ENCODE measurements at regions not wholly inside any gene's neighbourhood (a gene's known extent, or its start where the extent isn't known, plus 50 kb on each side); places are given as distances from the start of the nearest gene placed in this dataset.

GRCh38 chr7:98730326-98730725 lies 113.2 kb downstream of the NPTX2 start:
- H3K4me2 ChIP-seq (ENCODE audit: low read depth, low read length) = no peak overlapping the region
- TF ChIP-seq EZH2phosphoT487 (IDR thresholded peaks at IDR 0.05; ENCODE audit: low read length) (no peak), EZH2 (optimal IDR thresholded peaks at IDR 0.05; ENCODE audit: low read depth, low read length) (no peak), CTCF (IDR thresholded peaks at IDR 0.05; ENCODE audit: low read length) (no peak)

DNA sequence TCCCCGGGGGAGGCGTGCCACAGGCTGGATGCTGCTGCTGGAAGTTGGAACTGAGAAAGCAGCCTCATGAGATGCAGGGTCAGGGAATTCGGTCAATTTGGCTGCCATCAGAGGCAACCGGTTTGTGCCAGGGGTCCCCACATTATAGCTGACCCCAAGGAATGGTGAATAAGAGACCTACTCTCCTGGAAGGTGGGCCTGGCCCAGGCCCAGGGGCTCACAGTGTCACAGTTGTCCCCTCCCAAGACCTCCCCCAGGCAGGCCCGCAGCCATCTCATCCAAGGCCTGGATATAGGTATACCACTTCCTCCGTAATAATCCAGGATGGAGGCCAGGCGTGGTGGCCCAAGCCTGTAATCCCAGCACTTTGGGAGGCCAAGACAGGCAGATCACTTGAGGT lies 114.6 kb downstream of the NPTX2 start:
- Histone ChIP-seq H3K9ac (ENCODE audit: low read length) (no peak overlapping the region), H3K4me2 (ENCODE audit: low read depth, low read length) (no peak overlapping the region), H3K27me3 (replicated peaks; ENCODE audit: insufficient read depth, low read length) (no peaks in the 10 kb centered on the region), H3K9me2 (replicated peaks; ENCODE audit: insufficient read depth, low read length) (no peaks in the 10 kb centered on the region), H3K9me3 (replicated peaks; ENCODE audit: insufficient read depth, low read length) (no peaks in the 10 kb centered on the region), H4K20me1 (ENCODE audit: insufficient read depth, low read length) (no peaks in the 10 kb centered on the region), H2AFZ (ENCODE audit: low read length) (no peak overlapping the region), H3K79me2 (ENCODE audit: low read length) (no peaks in the 10 kb centered on the region), H3K36me3 (replicated peaks; ENCODE audit: insufficient read depth, low read length) (no peaks in the 10 kb centered on the region), H3K4me1 (ENCODE audit: low read length) (no peaks in the 10 kb centered on the region), H3K4me3 (ENCODE audit: low read length) (no peak overlapping the region), H3K27ac (ENCODE audit: low read length) (no peak overlapping the region), H3F3A (ENCODE audit: insufficient read depth, low read length) (no peaks in the 10 kb centered on the region)
- no peak for DNase-seq
- TF ChIP-seq CTCF (IDR thresholded peaks at IDR 0.05; ENCODE audit: low read length) (no peak), EZH2 (optimal IDR thresholded peaks at IDR 0.05; ENCODE audit: low read depth, low read length) (no peak), EZH2phosphoT487 (IDR thresholded peaks at IDR 0.05; ENCODE audit: low read length) (no peak)

More at GRCh38 chr7:98730326-98730725, 113.2 kb downstream of the NPTX2 start:
- no peak for DNase-seq
- H3K27ac ChIP-seq (ENCODE audit: low read length) = no peak overlapping the region
- H3K4me3 ChIP-seq (ENCODE audit: low read length) = no peak overlapping the region
- no peak overlapping the region for H3K9ac ChIP-seq (ENCODE audit: low read length)
- H3F3A ChIP-seq (ENCODE audit: insufficient read depth, low read length) = no peaks in the 10 kb centered on the region
- no peaks in the 10 kb centered on the region for H3K36me3 ChIP-seq (replicated peaks; ENCODE audit: insufficient read depth, low read length)
- H4K20me1 ChIP-seq (ENCODE audit: insufficient read depth, low read length) = no peaks in the 10 kb centered on the region
- H3K27me3 ChIP-seq (replicated peaks; ENCODE audit: insufficient read depth, low read length) = no peaks in the 10 kb centered on the region
- H3K79me2 ChIP-seq (ENCODE audit: low read length) = no peaks in the 10 kb centered on the region
- H3K9me3 ChIP-seq (replicated peaks; ENCODE audit: insufficient read depth, low read length) = no peaks in the 10 kb centered on the region
- H3K4me1 ChIP-seq (ENCODE audit: low read length) = no peaks in the 10 kb centered on the region
- H3K9me2 ChIP-seq (replicated peaks; ENCODE audit: insufficient read depth, low read length) = no peaks in the 10 kb centered on the region
- H2AFZ ChIP-seq (ENCODE audit: low read length) = no peak overlapping the region

- Histone ChIP-seq H3F3A (ENCODE audit: insufficient read depth, low read length) (no peaks in the 10 kb centered on the region), H3K9me3 (replicated peaks; ENCODE audit: insufficient read depth, low read length) (no peaks in the 10 kb centered on the region), H3K4me3 (ENCODE audit: low read length) (no peak overlapping the region), H3K27me3 (replicated peaks; ENCODE audit: insufficient read depth, low read length) (no peaks in the 10 kb centered on the region), H2AFZ (ENCODE audit: low read length) (no peak overlapping the region), H3K4me2 (ENCODE audit: low read depth, low read length) (no peak overlapping the region), H3K27ac (ENCODE audit: low read length) (no peak overlapping the region), H4K20me1 (ENCODE audit: insufficient read depth, low read length) (no peaks in the 10 kb centered on the region), H3K9me2 (replicated peaks; ENCODE audit: insufficient read depth, low read length) (no peaks in the 10 kb centered on the region), H3K79me2 (ENCODE audit: low read length) (no peaks in the 10 kb centered on the region), H3K9ac (ENCODE audit: low read length) (no peak overlapping the region), H3K36me3 (replicated peaks; ENCODE audit: insufficient read depth, low read length) (no peaks in the 10 kb centered on the region), H3K4me1 (ENCODE audit: low read length) (no peaks in the 10 kb centered on the region)
- TF ChIP-seq EZH2phosphoT487 (IDR thresholded peaks at IDR 0.05; ENCODE audit: low read length) = no peak
- TF ChIP-seq CTCF (IDR thresholded peaks at IDR 0.05; ENCODE audit: low read length) = peak; percentile 65
- DNase-seq = peak; percentile 46
Observed at GRCh38 chr7:98733036-98733435, 116.0 kb downstream of the NPTX2 start.

All from MM.1S (cell line).